HepG2 (cell line): ENCODE measurements at regions not wholly inside any gene's neighbourhood (a gene's known extent, or its start where the extent isn't known, plus 50 kb on each side); places are given as distances from the start of the nearest gene placed in this dataset.

Source experiments
- EHMT2 ChIP-seq: fragments of 200-600 bp; sonication (generic); IDR thresholded peaks from 2 replicates; pipeline ENCODE4 v1.7.0; 2017; ENCODE audit warnings: antibody characterized with exemption, low read depth, low read length, borderline replicate concordance
- SMARCE1 ChIP-seq: fragments of 450-650 bp; IDR thresholded peaks from 2 replicates; pipeline ENCODE4 v1.6.1; 2017; ENCODE audit warnings: borderline replicate concordance
- SMC3 ChIP-seq: IDR thresholded peaks from 2 replicates; pipeline ENCODE4 v1.6.1; 2011; ENCODE audit warnings: low read length, improper control_type of control experiment
- SNRNP70 ChIP-seq: fragments of 200-400 bp; formaldehyde crosslinking; IDR thresholded peaks from 2 replicates; pipeline ENCODE4 v1.6.1; 2017; ENCODE audit warnings: mild to moderate bottlenecking, low read depth, low read length, moderate library complexity
- ZNF598 ChIP-seq: sonication (generic); formaldehyde crosslinking; IDR thresholded peaks from 2 replicates; pipeline ENCODE4 v1.5.1; 2020; ENCODE audit warnings: mild to moderate bottlenecking, missing genetic modification reagents, borderline replicate concordance

DNA sequence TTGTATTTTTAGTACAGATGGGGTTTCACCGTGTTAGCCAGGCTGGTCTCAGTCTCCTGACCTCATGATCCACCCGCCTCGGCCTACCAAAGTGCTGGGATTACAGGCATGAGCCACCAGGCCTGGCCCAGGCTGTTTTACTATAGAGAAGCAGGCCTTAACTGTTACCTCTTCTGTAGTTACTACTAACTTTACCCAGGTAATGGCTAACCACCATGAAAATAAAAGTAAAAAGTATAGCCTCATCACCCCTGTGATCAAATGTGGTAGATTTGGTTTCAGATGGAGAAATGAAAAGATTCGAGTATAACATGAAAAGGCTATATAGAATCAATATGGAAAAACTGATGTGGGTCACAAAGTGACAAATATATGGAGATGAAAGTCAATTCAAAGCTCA, 210.1 kb downstream of the CD47 start:
- TF ChIP-seq EHMT2, result no peak
- no peak for TF ChIP-seq ZNF598 (CRISPR knock-in tag)
- TF ChIP-seq SMARCE1, result no peak
- no peak for TF ChIP-seq SMC3
- TF ChIP-seq SNRNP70, result no peak
